ENCODE measurements at regions not wholly inside any gene's neighbourhood (a gene's known extent, or its start where the extent isn't known, plus 50 kb on each side); places are given as distances from the start of the nearest gene placed in this dataset.

GRCh38 chr7:72494807-72495206, 82.7 kb upstream of the CALN1 start:
- TF ChIP-seq, protein P1, sequence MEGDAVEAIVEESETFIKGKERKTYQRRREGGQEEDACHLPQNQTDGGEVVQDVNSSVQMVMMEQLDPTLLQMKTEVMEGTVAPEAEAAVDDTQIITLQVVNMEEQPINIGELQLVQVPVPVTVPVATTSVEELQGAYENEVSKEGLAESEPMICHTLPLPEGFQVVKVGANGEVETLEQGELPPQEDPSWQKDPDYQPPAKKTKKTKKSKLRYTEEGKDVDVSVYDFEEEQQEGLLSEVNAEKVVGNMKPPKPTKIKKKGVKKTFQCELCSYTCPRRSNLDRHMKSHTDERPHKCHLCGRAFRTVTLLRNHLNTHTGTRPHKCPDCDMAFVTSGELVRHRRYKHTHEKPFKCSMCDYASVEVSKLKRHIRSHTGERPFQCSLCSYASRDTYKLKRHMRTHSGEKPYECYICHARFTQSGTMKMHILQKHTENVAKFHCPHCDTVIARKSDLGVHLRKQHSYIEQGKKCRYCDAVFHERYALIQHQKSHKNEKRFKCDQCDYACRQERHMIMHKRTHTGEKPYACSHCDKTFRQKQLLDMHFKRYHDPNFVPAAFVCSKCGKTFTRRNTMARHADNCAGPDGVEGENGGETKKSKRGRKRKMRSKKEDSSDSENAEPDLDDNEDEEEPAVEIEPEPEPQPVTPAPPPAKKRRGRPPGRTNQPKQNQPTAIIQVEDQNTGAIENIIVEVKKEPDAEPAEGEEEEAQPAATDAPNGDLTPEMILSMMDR (IDR thresholded peaks at IDR 0.05): no peak
- no peak for TF ChIP-seq EZH2 (IDR thresholded peaks at IDR 0.05; ENCODE audit: borderline replicate concordance, insufficient read depth, low read depth, low read length, poor library complexity, severe bottlenecking)

All from B cell (primary cell).